Ishikawa (cell line): ENCODE measurements at regions not wholly inside any gene's neighbourhood (a gene's known extent, or its start where the extent isn't known, plus 50 kb on each side); places are given as distances from the start of the nearest gene placed in this dataset.

ENCODE experiments used
- CEBPB ChIP-seq: IDR thresholded peaks from 2 replicates; pipeline ENCODE4 v1.6.1; 2012
- CREB1 ChIP-seq: IDR thresholded peaks from 2 replicates; pipeline ENCODE4 v1.6.1; 2012; ENCODE audit warnings: low read depth
- EGR1 ChIP-seq: IDR thresholded peaks from 2 replicates; pipeline ENCODE4 v1.6.1; 2012
- EP300 ChIP-seq: IDR thresholded peaks from 2 replicates; pipeline ENCODE4 v1.6.1; 2012; ENCODE audit warnings: borderline replicate concordance
- FOXM1 ChIP-seq: IDR thresholded peaks from 2 replicates; pipeline ENCODE4 v1.6.1; 2012; ENCODE audit warnings: low read depth, borderline replicate concordance
- NFIC ChIP-seq: IDR thresholded peaks from 2 replicates; pipeline ENCODE4 v1.6.1; 2012
- RAD21 ChIP-seq: IDR thresholded peaks from 2 replicates; pipeline ENCODE4 v1.6.1; 2012; ENCODE audit warnings: low read depth
- TAF1 ChIP-seq: IDR thresholded peaks from 2 replicates; pipeline ENCODE4 v1.6.1; 2012; ENCODE audit warnings: low read depth, mild to moderate bottlenecking
- TCF12 ChIP-seq: IDR thresholded peaks from 2 replicates; pipeline ENCODE4 v1.6.1; 2012; ENCODE audit warnings: low read depth
- TEAD4 ChIP-seq: IDR thresholded peaks from 2 replicates; pipeline ENCODE4 v1.6.1; 2012
- YY1 ChIP-seq: IDR thresholded peaks from 2 replicates; pipeline ENCODE4 v1.6.1; 2012; ENCODE audit warnings: low read depth
- ZBTB7A ChIP-seq: IDR thresholded peaks from 2 replicates; pipeline ENCODE4 v1.6.1; 2012; ENCODE audit warnings: low read depth
- TF ChIP-seq, protein P1 (sequence below): IDR thresholded peaks from 2 replicates; pipeline ENCODE4 v1.6.1; 2012; ENCODE audit warnings: low read depth, mild to moderate bottlenecking
- TF ChIP-seq, protein P2 (sequence below): IDR thresholded peaks from 2 replicates; pipeline ENCODE4 v1.6.1; 2012
- TF ChIP-seq, protein P3 (sequence below): IDR thresholded peaks from 2 replicates; pipeline ENCODE4 v1.6.1; 2012

DNA sequence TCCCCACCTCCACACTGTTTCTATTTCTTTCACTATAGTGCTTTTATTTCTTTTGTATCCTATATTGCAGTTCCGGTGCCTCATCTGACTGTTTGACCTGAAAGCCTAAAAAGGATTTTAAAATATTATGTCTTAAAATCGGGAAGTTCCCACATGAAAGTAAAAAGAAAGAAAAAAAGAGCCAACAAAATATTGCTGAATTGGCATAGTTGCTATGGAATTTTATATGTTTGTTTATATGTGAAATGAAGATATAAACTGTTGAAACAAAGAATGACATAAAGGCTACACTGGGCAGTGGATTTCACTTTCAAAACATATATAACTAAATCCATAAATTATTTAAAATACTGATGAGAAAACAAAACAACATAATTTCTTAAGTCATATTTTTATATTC is 1383.7 kb downstream of the C4orf33 start:
- TF ChIP-seq, protein P1, sequence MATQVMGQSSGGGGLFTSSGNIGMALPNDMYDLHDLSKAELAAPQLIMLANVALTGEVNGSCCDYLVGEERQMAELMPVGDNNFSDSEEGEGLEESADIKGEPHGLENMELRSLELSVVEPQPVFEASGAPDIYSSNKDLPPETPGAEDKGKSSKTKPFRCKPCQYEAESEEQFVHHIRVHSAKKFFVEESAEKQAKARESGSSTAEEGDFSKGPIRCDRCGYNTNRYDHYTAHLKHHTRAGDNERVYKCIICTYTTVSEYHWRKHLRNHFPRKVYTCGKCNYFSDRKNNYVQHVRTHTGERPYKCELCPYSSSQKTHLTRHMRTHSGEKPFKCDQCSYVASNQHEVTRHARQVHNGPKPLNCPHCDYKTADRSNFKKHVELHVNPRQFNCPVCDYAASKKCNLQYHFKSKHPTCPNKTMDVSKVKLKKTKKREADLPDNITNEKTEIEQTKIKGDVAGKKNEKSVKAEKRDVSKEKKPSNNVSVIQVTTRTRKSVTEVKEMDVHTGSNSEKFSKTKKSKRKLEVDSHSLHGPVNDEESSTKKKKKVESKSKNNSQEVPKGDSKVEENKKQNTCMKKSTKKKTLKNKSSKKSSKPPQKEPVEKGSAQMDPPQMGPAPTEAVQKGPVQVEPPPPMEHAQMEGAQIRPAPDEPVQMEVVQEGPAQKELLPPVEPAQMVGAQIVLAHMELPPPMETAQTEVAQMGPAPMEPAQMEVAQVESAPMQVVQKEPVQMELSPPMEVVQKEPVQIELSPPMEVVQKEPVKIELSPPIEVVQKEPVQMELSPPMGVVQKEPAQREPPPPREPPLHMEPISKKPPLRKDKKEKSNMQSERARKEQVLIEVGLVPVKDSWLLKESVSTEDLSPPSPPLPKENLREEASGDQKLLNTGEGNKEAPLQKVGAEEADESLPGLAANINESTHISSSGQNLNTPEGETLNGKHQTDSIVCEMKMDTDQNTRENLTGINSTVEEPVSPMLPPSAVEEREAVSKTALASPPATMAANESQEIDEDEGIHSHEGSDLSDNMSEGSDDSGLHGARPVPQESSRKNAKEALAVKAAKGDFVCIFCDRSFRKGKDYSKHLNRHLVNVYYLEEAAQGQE = no peak
- TF ChIP-seq ZBTB7A (no peak), EP300 (no peak)

DNA sequence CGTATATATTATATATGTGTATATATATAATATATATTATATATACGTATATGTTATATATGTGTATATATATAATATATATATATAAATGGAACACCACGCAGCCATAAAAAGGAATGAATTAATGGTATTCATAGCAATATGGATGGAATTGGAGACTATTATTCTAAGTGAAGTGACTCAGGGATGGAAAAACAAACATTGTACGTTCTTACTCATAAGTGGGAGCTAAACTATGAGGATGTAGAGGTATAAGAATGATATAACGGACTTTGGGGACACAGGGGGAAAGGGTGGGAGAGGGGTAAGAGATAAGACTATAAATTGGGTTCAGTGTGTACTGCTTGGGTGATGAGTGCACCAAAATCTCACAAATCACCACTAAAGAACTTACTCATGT is 1388.9 kb downstream of the C4orf33 start:
- TF ChIP-seq CEBPB = no peak
- no peak for TF ChIP-seq YY1
- TF ChIP-seq CREB1 = no peak
- no peak for TF ChIP-seq TAF1
- TF ChIP-seq, protein P1 = no peak
- no peak for TF ChIP-seq EP300
- TF ChIP-seq, protein P2, sequence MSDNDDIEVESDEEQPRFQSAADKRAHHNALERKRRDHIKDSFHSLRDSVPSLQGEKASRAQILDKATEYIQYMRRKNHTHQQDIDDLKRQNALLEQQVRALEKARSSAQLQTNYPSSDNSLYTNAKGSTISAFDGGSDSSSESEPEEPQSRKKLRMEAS = no peak
- no peak for TF ChIP-seq TCF12
- no peak for TF ChIP-seq TEAD4
- TF ChIP-seq FOXM1 = no peak
- no peak for TF ChIP-seq ZBTB7A
- no peak for TF ChIP-seq NFIC
- TF ChIP-seq, protein P3, sequence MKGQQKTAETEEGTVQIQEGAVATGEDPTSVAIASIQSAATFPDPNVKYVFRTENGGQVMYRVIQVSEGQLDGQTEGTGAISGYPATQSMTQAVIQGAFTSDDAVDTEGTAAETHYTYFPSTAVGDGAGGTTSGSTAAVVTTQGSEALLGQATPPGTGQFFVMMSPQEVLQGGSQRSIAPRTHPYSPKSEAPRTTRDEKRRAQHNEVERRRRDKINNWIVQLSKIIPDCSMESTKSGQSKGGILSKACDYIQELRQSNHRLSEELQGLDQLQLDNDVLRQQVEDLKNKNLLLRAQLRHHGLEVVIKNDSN = no peak
- no peak for TF ChIP-seq EGR1
- TF ChIP-seq RAD21 = no peak

DNA sequence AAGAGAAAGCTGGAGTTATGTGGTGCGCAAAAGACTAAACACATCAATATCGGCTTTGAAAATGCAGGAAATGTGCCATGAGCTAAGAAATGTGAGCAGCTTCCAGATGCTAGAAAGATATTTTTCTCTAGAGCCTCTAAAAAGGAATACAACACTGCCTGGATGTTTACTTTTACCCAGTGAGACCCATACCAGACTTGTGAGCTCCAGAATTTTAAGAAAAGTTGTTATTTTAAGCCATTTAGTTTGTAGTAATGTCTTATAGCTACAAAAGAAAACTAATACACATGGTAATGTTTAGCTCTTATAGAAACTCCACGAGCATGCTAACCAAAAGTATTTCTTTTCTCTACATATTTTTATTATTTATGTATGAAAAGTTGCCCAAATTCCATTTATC is 1389.4 kb downstream of the C4orf33 start:
- no peak for TF ChIP-seq ZBTB7A
- TF ChIP-seq TEAD4 = no peak
- TF ChIP-seq RAD21 = no peak
- TF ChIP-seq CREB1 = no peak
- TF ChIP-seq, protein P1 = no peak
- no peak for TF ChIP-seq EP300
- TF ChIP-seq EGR1 = no peak
- TF ChIP-seq TAF1 = no peak
- TF ChIP-seq YY1 = no peak
- TF ChIP-seq FOXM1 = no peak
- no peak for TF ChIP-seq NFIC
- no peak for TF ChIP-seq CEBPB
- TF ChIP-seq, protein P2 = no peak
- TF ChIP-seq, protein P3 = no peak
- no peak for TF ChIP-seq TCF12

DNA sequence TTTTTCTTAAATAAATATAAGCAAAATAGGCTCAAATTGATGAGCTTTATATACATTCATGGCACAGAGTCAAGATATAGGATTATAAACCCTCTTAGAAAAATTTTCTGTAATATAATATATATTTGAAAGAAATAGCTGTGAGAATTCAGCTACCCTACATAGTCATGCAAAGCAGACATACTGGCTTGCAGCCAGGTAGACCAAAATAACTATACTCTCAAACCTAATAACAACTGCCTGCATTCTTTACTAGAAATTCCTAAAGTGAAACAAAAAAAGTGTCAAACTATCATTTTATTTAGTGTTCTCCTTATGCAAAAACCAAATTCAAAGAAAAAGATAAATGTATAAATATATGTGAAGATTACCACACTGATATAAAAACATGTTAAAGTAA is 1390.2 kb downstream of the C4orf33 start:
- TF ChIP-seq FOXM1 = no peak
- TF ChIP-seq, protein P2 = no peak
- TF ChIP-seq CREB1 = no peak
- TF ChIP-seq EGR1 = no peak
- TF ChIP-seq NFIC = no peak
- TF ChIP-seq ZBTB7A = no peak
- TF ChIP-seq TEAD4 = no peak
- TF ChIP-seq TAF1 = no peak

DNA sequence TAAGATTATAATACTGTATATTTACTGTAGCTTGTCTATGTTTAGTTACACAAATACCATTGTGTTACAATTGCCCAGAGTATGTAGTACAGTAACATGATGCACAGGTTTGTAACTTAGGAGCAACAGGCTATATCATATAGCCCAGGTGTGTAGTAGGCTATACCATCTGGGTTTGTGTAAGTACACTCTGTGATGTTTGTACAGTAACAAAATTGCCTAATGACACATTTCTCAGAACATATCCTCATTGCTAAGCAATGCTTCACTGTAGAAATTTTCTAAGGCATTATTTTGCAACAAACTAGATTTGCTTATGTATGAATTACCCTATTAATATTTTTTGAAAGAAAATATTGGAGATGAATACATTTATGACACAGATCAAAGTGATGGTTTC is 1390.9 kb downstream of the C4orf33 start:
- TF ChIP-seq TEAD4 = no peak

DNA sequence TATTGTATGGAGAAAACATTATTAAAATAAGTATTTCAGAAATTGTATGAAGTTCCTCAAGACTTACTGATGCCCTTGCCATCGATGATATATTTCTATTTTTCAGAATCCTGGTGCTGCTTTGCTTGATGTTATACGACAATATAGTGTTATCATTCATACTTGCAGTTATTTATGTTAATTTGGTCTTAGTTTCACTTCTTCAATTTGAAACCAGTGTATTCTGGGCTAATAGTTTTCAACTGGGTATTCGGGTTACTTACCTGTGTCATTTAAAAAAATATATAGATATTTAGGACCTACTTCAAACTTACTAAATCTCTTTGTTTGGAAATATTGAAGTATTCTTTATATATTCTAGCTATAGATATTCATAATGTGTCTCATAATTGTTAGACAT is 1414.7 kb downstream of the C4orf33 start:
- no peak for TF ChIP-seq ZBTB7A
- TF ChIP-seq, protein P2 = no peak
- no peak for TF ChIP-seq CREB1
- TF ChIP-seq, protein P3 = no peak
- no peak for TF ChIP-seq FOXM1
